ENCODE measurements at regions not wholly inside any gene's neighbourhood (a gene's known extent, or its start where the extent isn't known, plus 50 kb on each side); places are given as distances from the start of the nearest gene placed in this dataset.

DNA sequence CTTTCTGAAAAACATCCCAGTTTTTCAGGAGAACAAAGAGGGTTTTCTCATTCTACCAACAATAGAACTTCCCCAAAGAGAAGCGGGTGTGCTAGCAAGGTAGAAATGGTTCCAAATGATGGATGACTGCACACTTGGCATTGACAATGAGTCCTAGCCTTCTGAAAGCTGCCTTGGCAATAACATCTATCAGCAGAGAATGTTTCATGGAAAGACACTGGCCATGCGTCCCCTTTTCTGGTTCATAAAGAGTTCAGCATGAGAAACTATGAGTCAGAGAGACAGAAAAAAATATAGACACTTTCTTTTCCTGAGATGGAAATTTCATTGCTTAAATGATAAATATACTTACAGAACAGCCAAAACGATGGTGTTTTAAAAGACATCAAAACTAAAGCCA is 236.9 kb upstream of the PRKX start:
- Histone ChIP-seq H3K27ac (ENCODE audit: low read depth, low read length, poor library complexity, severe bottlenecking) (no peak overlapping the region), H3K36me3 (ENCODE audit: insufficient read depth, low read length) (no peaks in the 10 kb centered on the region), H2AFZ (ENCODE audit: low read length) (no peak overlapping the region), H3K4me1 (ENCODE audit: insufficient read depth, low read length, severe bottlenecking) (no peaks in the 10 kb centered on the region), H3K79me2 (ENCODE audit: insufficient read depth, low read length) (no peaks in the 10 kb centered on the region), H3K27me3 (ENCODE audit: insufficient read depth, low read length) (no peaks in the 10 kb centered on the region), H3K9me2 (ENCODE audit: low read depth, low read length) (no peaks in the 10 kb centered on the region), H3K9me3 (ENCODE audit: low read length) (no peaks in the 10 kb centered on the region), H3K4me2 (ENCODE audit: low read length) (no peak overlapping the region), H3F3A (ENCODE audit: insufficient read depth, low read length) (no peaks in the 10 kb centered on the region), H3K4me3 (ENCODE audit: low read depth, low read length, poor library complexity, severe bottlenecking) (no peak overlapping the region), H3K9ac (ENCODE audit: low read length) (no peak overlapping the region), H4K20me1 (ENCODE audit: insufficient read depth, low read length) (no peaks in the 10 kb centered on the region)
- TF ChIP-seq, protein P1, sequence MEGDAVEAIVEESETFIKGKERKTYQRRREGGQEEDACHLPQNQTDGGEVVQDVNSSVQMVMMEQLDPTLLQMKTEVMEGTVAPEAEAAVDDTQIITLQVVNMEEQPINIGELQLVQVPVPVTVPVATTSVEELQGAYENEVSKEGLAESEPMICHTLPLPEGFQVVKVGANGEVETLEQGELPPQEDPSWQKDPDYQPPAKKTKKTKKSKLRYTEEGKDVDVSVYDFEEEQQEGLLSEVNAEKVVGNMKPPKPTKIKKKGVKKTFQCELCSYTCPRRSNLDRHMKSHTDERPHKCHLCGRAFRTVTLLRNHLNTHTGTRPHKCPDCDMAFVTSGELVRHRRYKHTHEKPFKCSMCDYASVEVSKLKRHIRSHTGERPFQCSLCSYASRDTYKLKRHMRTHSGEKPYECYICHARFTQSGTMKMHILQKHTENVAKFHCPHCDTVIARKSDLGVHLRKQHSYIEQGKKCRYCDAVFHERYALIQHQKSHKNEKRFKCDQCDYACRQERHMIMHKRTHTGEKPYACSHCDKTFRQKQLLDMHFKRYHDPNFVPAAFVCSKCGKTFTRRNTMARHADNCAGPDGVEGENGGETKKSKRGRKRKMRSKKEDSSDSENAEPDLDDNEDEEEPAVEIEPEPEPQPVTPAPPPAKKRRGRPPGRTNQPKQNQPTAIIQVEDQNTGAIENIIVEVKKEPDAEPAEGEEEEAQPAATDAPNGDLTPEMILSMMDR (IDR thresholded peaks at IDR 0.05; ENCODE audit: low read length) = no peak
- TF ChIP-seq EZH2 (IDR thresholded peaks at IDR 0.05; ENCODE audit: borderline replicate concordance, low read length) = no peak

DNA sequence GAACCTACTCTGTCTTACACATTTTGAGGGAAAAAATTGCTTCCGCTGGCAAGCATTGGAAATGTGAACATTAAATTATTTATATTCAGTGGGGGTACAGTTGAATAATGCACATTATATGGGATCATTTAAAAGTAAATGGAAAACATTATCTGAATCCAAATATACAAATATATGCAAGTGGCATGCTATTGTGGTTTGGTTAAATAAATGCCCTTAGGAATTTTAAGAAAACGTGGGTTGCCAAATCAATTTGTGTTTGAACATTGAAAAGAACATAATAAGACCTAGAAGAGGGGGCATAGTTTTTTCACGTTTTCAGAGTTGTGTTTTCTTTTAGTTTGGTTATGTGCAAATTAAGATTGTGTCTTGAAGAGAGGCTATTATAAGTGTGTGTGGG is 230.5 kb upstream of the PRKX start:
- Histone ChIP-seq H3K9ac (ENCODE audit: low read length) (no peak overlapping the region), H3K9me2 (ENCODE audit: low read depth, low read length) (no peaks in the 10 kb centered on the region), H2AFZ (ENCODE audit: low read length) (no peak overlapping the region), H3K4me3 (ENCODE audit: low read depth, low read length, poor library complexity, severe bottlenecking) (no peak overlapping the region), H3K79me2 (ENCODE audit: insufficient read depth, low read length) (no peaks in the 10 kb centered on the region), H3K4me2 (ENCODE audit: low read length) (no peak overlapping the region), H4K20me1 (ENCODE audit: insufficient read depth, low read length) (no peaks in the 10 kb centered on the region), H3K9me3 (ENCODE audit: low read length) (no peaks in the 10 kb centered on the region), H3K36me3 (ENCODE audit: insufficient read depth, low read length) (no peaks in the 10 kb centered on the region), H3F3A (ENCODE audit: insufficient read depth, low read length) (no peaks in the 10 kb centered on the region), H3K27me3 (ENCODE audit: insufficient read depth, low read length) (no peaks in the 10 kb centered on the region), H3K27ac (ENCODE audit: low read depth, low read length, poor library complexity, severe bottlenecking) (no peak overlapping the region), H3K4me1 (ENCODE audit: insufficient read depth, low read length, severe bottlenecking) (no peaks in the 10 kb centered on the region)
- TF ChIP-seq, protein P1 (IDR thresholded peaks at IDR 0.05; ENCODE audit: low read length) = no peak
- no peak for TF ChIP-seq EZH2 (IDR thresholded peaks at IDR 0.05; ENCODE audit: borderline replicate concordance, low read length)

DNA sequence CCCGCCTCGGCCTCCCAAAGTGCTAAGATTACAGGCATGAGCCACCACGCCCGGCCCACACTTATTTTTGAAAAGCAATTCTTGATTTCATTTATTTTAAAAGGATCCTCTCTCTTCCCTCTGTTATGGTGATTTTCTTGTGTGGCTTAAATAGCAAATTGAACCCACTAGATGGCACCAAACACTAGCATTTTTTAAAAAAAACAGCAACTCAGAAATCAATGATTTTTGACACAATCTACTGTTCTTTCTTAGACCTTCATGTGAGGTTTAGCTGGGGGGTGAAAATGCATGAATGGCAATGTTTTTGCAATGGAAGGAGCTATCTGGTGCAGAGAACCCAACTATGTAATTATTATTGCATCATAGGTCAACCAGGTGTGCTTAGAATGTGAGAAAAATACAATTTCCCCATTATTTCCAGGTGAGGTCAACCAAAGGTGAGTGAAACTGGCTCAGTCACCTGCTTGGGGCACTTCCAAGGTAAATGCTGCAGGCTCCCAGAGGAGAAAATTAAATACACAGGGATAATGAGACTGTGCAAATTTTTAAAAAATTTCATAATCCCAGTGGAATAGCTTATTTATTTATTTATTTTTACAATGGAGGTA is 226.7 kb upstream of the PRKX start:
- no peaks in the 10 kb centered on the region for H3K9me2 ChIP-seq (ENCODE audit: low read depth, low read length)
- H3K4me1 ChIP-seq (ENCODE audit: insufficient read depth, low read length, severe bottlenecking) = no peaks in the 10 kb centered on the region
- H3K27me3 ChIP-seq (ENCODE audit: insufficient read depth, low read length) = no peaks in the 10 kb centered on the region
- H3K27ac ChIP-seq (ENCODE audit: low read depth, low read length, poor library complexity, severe bottlenecking) = no peak overlapping the region
- no peaks in the 10 kb centered on the region for H3K36me3 ChIP-seq (ENCODE audit: insufficient read depth, low read length)
- no peaks in the 10 kb centered on the region for H3K9me3 ChIP-seq (ENCODE audit: low read length)
- H3F3A ChIP-seq (ENCODE audit: insufficient read depth, low read length) = no peaks in the 10 kb centered on the region
- no peak overlapping the region for H2AFZ ChIP-seq (ENCODE audit: low read length)
- H3K79me2 ChIP-seq (ENCODE audit: insufficient read depth, low read length) = no peaks in the 10 kb centered on the region
- H4K20me1 ChIP-seq (ENCODE audit: insufficient read depth, low read length) = no peaks in the 10 kb centered on the region
- no peak overlapping the region for H3K4me2 ChIP-seq (ENCODE audit: low read length)
- TF ChIP-seq EZH2 (IDR thresholded peaks at IDR 0.05; ENCODE audit: borderline replicate concordance, low read length) = no peak
- TF ChIP-seq, protein P1 (IDR thresholded peaks at IDR 0.05; ENCODE audit: low read length) = peak; percentile 46; the same call in 1 of the 2 replicates
- no peak overlapping the region for H3K9ac ChIP-seq (ENCODE audit: low read length)
- no peak overlapping the region for H3K4me3 ChIP-seq (ENCODE audit: low read depth, low read length, poor library complexity, severe bottlenecking)

All from OCI-LY1 (cell line).